IMR-90 (cell line): ENCODE measurements at regions not wholly inside any gene's neighbourhood (a gene's known extent, or its start where the extent isn't known, plus 50 kb on each side); places are given as distances from the start of the nearest gene placed in this dataset.

Source experiments
- ATAC-seq: fragments of 200-7000 bp; cut with Tn5 transposase; 2 replicates; pipeline ENCODE4 v1.9.1; 2020; ENCODE audit warnings: low read depth, mild to moderate bottlenecking, moderate library complexity
- BruUV-seq: library from RNA; stranded (reverse); fragments of 400-500 nt; replicated peaks from 2 replicates; lab custom pipeline; 2021; lab: Mats Ljungman, UMichigan
- CTCF ChIA-PET: fragments of 300-600 bp; formaldehyde crosslinking; extraction: SDS; loops from one replicate; lab custom pipeline; 2021; ENCODE audit warnings: antibody characterized with exemption; lab: Yijun Ruan, JAX
- POLR2A ChIA-PET: fragments of 300-600 bp; sonication (Branson Sonifier 250); formaldehyde crosslinking; loops from one replicate; lab custom pipeline; 2022; ENCODE audit warnings: antibody characterized with exemption; ENCODE audit not compliant: unreplicated experiment; lab: Charles Lee
- DNase-seq: peaks from one replicate; pipeline ENCODE4 v3.0.0; 2013
- H2AFZ ChIP-seq: replicated peaks from 2 replicates; pipeline ENCODE3; 2013; ENCODE audit warnings: low read length, mild to moderate bottlenecking; ENCODE audit not compliant: poor library complexity
- H2AK5ac ChIP-seq: 2 replicates; pipeline ENCODE4 v1.6.1; 2013; ENCODE audit warnings: low read depth, low read length, inconsistent platforms
- H2AK9ac ChIP-seq: replicated peaks from 2 replicates; pipeline ENCODE3; 2013; ENCODE audit warnings: mild to moderate bottlenecking, low read depth, low read length, moderate library complexity; ENCODE audit not compliant: poor library complexity
- H2BK120ac ChIP-seq: 2 replicates; pipeline ENCODE4 v1.6.1; 2013; ENCODE audit warnings: low read depth, low read length, inconsistent platforms
- H2BK15ac ChIP-seq: 3 replicates; pipeline ENCODE4 v1.6.1; 2013; ENCODE audit warnings: low read depth, low read length, inconsistent platforms
- H2BK20ac ChIP-seq: 2 replicates; pipeline ENCODE4 v1.6.1; 2013; ENCODE audit warnings: low read depth, mild to moderate bottlenecking, inconsistent platforms, low read length, moderate library complexity
- H2BK5ac ChIP-seq: 2 replicates; pipeline ENCODE4 v1.6.1; 2013; ENCODE audit warnings: mild to moderate bottlenecking, low read depth, low read length, inconsistent platforms; ENCODE audit not compliant: poor library complexity, severe bottlenecking
- H3K14ac ChIP-seq: replicated peaks from 2 replicates; pipeline ENCODE4 v1.6.1; 2013; ENCODE audit warnings: low read depth, low read length, inconsistent platforms
- H3K18ac ChIP-seq: 2 replicates; pipeline ENCODE4 v1.6.1; 2013; ENCODE audit warnings: low read depth, low read length, control low read depth
- H3K23ac ChIP-seq: 2 replicates; pipeline ENCODE4 v1.6.1; 2013; ENCODE audit warnings: low read depth, low read length, inconsistent platforms
- H3K27ac ChIP-seq: 2 replicates; pipeline ENCODE4 v1.5.1; 2013; ENCODE audit warnings: mild to moderate bottlenecking, control low read depth, low read length; ENCODE audit not compliant: insufficient read depth
- H3K27me3 ChIP-seq: 2 replicates; pipeline ENCODE4 v1.6.1; 2013; ENCODE audit warnings: low read length; ENCODE audit not compliant: control insufficient read depth, insufficient read depth
- H3K36me3 ChIP-seq: 2 replicates; pipeline ENCODE4 v1.6.1; 2013; ENCODE audit warnings: low read length, mixed read lengths; ENCODE audit not compliant: control insufficient read depth, insufficient read depth
- H3K4ac ChIP-seq: 2 replicates; pipeline ENCODE4 v1.6.1; 2013; ENCODE audit warnings: low read depth, low read length, inconsistent platforms
- H3K4me1 ChIP-seq: 2 replicates; pipeline ENCODE4 v1.6.1; 2013; ENCODE audit warnings: low read length, mixed read lengths; ENCODE audit not compliant: control insufficient read depth, insufficient read depth
- H3K4me2 ChIP-seq: 2 replicates; pipeline ENCODE4 v1.6.1; 2013; ENCODE audit warnings: low read depth, mild to moderate bottlenecking, control low read depth, low read length, moderate library complexity
- H3K4me3 ChIP-seq: 2 replicates; pipeline ENCODE4 v1.5.1; 2013; ENCODE audit warnings: low read depth, mild to moderate bottlenecking, control low read depth, low read length, moderate library complexity; ENCODE audit not compliant: insufficient read depth
- H3K56ac ChIP-seq: 2 replicates; pipeline ENCODE4 v1.6.1; 2013; ENCODE audit warnings: low read length, inconsistent platforms; ENCODE audit not compliant: insufficient read depth; ENCODE audit errors: extremely low read depth
- H3K79me1 ChIP-seq, 2 experiments: 2 replicates each; pipeline ENCODE4 v1.6.1; 2013; ENCODE audit warnings: low read length in 2 of 2, inconsistent platforms in 1 of 2, low read depth in 1 of 2
- H3K9ac ChIP-seq: 2 replicates; pipeline ENCODE4 v1.6.1; 2013; ENCODE audit warnings: low read depth, low read length, control low read depth
- H3K9me1 ChIP-seq: 2 replicates; pipeline ENCODE4 v1.6.1; 2013; ENCODE audit warnings: low read length, inconsistent platforms; ENCODE audit not compliant: insufficient read depth
- H3K9me3 ChIP-seq: 2 replicates; pipeline ENCODE4 v1.6.1; 2013; ENCODE audit warnings: low read length; ENCODE audit not compliant: control insufficient read depth, insufficient read depth
- H4K20me1 ChIP-seq: 2 replicates; pipeline ENCODE4 v1.6.1; 2013; ENCODE audit warnings: low read length, inconsistent platforms; ENCODE audit not compliant: insufficient read depth
- H4K5ac ChIP-seq: 2 replicates; pipeline ENCODE4 v1.6.1; 2013; ENCODE audit warnings: mild to moderate bottlenecking, low read depth, low read length, control low read depth
- H4K8ac ChIP-seq, 2 experiments: 2 replicates each; pipeline ENCODE4 v1.6.1; 2013; ENCODE audit warnings: low read depth in 2 of 2, low read length in 2 of 2, control low read depth in 1 of 2, inconsistent platforms in 1 of 2
- H4K91ac ChIP-seq: 2 replicates; pipeline ENCODE4 v1.6.1; 2013; ENCODE audit warnings: low read depth, low read length, inconsistent platforms; ENCODE audit not compliant: insufficient read depth
- BHLHE40 ChIP-seq: fragments of 150-350 bp; IDR thresholded peaks from 2 replicates; pipeline ENCODE4 v1.6.1; 2016; ENCODE audit warnings: mild to moderate bottlenecking, low read depth, low read length
- CEBPB ChIP-seq: IDR thresholded peaks from 2 replicates; pipeline ENCODE4 v1.6.1; 2012; ENCODE audit warnings: low read depth, low read length, improper control_type of control experiment
- CHD1 ChIP-seq: IDR thresholded peaks from 2 replicates; pipeline ENCODE4 v1.6.1; 2012; ENCODE audit warnings: low read depth, low read length, improper control_type of control experiment
- ELK1 ChIP-seq: fragments of 150-350 bp; IDR thresholded peaks from 2 replicates; pipeline ENCODE4 v1.6.1; 2016; ENCODE audit warnings: low read depth, mild to moderate bottlenecking, low read length, moderate library complexity, borderline replicate concordance
- FOS ChIP-seq: fragments of 150-350 bp; IDR thresholded peaks from 2 replicates; pipeline ENCODE4 v1.6.1; 2016; ENCODE audit warnings: low read depth, low read length
- MAFK ChIP-seq: IDR thresholded peaks from 2 replicates; pipeline ENCODE4 v1.6.1; 2012; ENCODE audit warnings: low read depth, low read length, improper control_type of control experiment
- MAZ ChIP-seq: IDR thresholded peaks from 2 replicates; pipeline ENCODE4 v1.6.1; 2012; ENCODE audit warnings: low read depth, mild to moderate bottlenecking, low read length, improper control_type of control experiment, moderate library complexity, borderline replicate concordance
- NFE2L2 ChIP-seq: fragments of 150-350 bp; IDR thresholded peaks from 2 replicates; pipeline ENCODE4 v1.6.1; 2016; ENCODE audit warnings: low read depth, mild to moderate bottlenecking, low read length
- RAD21 ChIP-seq: IDR thresholded peaks from 2 replicates; pipeline ENCODE4 v1.6.1; 2012; ENCODE audit warnings: low read length, improper control_type of control experiment
- RCOR1 ChIP-seq: IDR thresholded peaks from 2 replicates; pipeline ENCODE4 v1.6.1; 2012; ENCODE audit warnings: mild to moderate bottlenecking, low read length, improper control_type of control experiment; ENCODE audit not compliant: insufficient replicate concordance
- RFX5 ChIP-seq: IDR thresholded peaks from 2 replicates; pipeline ENCODE4 v1.8.0; 2012; ENCODE audit warnings: low read depth, mild to moderate bottlenecking, low read length, moderate library complexity
- WGBS, 2 experiments: methylation state at CpG; one replicate each; pipeline versions ENCODE4 v1.1.5 to v1.1.7; 2013; ENCODE audit warnings: missing lambda C conversion rate in 2 of 2; ENCODE audit not compliant: insufficient read length in 1 of 2; ENCODE audit errors: extremely low coverage in 2 of 2; 5-methylcytosine and 5-hydroxymethylcytosine counted together
- dilution Hi-C: fragments of 300-500 bp; cut with HindIII; formaldehyde crosslinking; loops from one replicate; pipeline ENCODE4 v1.14.3; 2018; ENCODE audit warnings: low sequenced_read_pairs; ENCODE audit not compliant: unreplicated experiment
- in situ Hi-C: fragments of 300-500 bp; cut with MboI; formaldehyde crosslinking; loops from 3 replicates; pipeline ENCODE4 v1.14.3; 2019; ENCODE audit warnings: low sequenced_read_pairs, inconsistent platforms, mixed read lengths
- intact Hi-C: fragments of 100-400 bp; cut with micrococcal nuclease; formaldehyde crosslinking; loops from 2 replicates; pipeline ENCODE4 v1.10.0; 2022
- TF ChIP-seq, protein P1 (sequence below): conservative IDR thresholded peaks from 2 replicates; pipeline ENCODE4 v1.5.1; 2012; ENCODE audit warnings: mild to moderate bottlenecking, low read depth, low read length, improper control_type of control experiment
- TF ChIP-seq, protein P2 (sequence below): fragments of 150-350 bp; IDR thresholded peaks from 2 replicates; pipeline ENCODE4 v1.6.1; 2017; ENCODE audit warnings: mild to moderate bottlenecking, antibody characterized with exemption, low read length, low read depth

DNA sequence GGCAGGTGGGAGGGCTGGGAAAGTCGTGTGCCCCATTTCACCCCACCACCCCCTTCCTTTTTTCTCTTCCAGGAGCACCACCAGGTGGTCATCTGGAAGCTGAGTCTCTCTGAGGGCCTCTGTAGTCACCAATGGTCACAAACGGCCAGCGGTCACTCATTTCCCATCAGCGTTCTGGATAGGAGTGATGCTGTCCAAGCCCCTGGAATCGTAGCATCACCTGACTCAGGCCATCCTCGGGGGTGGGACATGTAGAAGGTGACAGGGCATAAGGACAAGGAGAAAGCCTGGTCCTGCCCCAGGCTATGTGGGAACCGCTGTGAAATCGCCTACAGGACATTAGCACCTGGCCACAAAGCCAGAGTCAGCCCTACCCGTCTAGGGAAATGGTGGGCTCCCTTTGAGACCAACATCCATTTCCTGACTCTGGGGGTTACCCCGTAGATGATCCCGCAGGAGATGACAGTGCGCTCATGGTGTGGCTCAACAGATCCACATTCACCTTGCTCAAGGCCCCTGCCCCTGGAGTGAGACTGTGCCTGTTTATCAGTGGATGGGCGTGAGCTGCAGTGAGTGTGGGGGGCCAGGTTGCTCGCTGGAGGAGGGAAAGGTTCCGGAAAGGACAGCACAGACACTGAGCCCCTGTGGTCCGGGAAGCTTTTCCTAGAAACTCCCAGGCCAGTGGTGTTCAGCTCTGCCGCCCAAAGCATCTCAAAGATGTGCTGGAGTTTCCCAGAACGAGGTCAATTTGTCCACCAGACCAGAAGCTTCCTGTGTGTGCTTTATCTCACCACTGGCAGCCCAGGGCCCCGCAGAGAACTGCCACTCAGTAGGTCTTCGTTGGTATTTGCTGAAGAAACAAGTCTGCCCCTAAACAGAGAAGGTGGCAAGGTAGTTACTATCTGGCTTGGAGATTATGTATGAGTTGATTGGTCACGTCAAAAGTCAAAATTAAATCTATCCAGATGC lies 61.1 kb upstream of the UNC5A start (continued):
- no peak for TF ChIP-seq CHD1

GRCh38 chr5:176750144-176750543 lies 60.2 kb upstream of the UNC5A start:
- no peaks in the 10 kb centered on the region for H3K9me3 ChIP-seq
- WGBS, 2 experiments = 100% methylated on average over 1 of the region's 10 CpGs; no CpG with 5 or more reads in 1 of the 2 experiments
- in situ Hi-C loops (no loop called here), dilution Hi-C loops (no loop called here), intact Hi-C loops (no loop called here)
- H2AFZ ChIP-seq = no peak overlapping the region
- no peak overlapping the region for H2BK15ac ChIP-seq
- H3K4ac ChIP-seq = no peak overlapping the region
- no peak overlapping the region for H2AK5ac ChIP-seq
- H4K8ac ChIP-seq = no peak overlapping the region
- H3K9me1 ChIP-seq = no peaks in the 10 kb centered on the region
- H3K27me3 ChIP-seq = peaks cover 42% of the 10 kb centered on the region
- ChIA-PET POLR2A (no interaction called here), CTCF (no interaction called here)
- no peak overlapping the region for H3K56ac ChIP-seq
- H2BK20ac ChIP-seq = no peak overlapping the region
- no TSS peak for BruUV-seq
- no peak overlapping the region for H3K18ac ChIP-seq
- no peak overlapping the region for H2BK120ac ChIP-seq
- no peak overlapping the region for H3K27ac ChIP-seq
- H2AK9ac ChIP-seq = no peak overlapping the region
- H2BK5ac ChIP-seq = no peak overlapping the region
- no peak overlapping the region for H4K5ac ChIP-seq
- H4K20me1 ChIP-seq = no peaks in the 10 kb centered on the region
- H3K4me3 ChIP-seq = no peak overlapping the region
- H3K9ac ChIP-seq = no peak overlapping the region
- no peaks in the 10 kb centered on the region for H3K79me1 ChIP-seq
- no peak overlapping the region for H4K91ac ChIP-seq
- no peak overlapping the region for H3K4me2 ChIP-seq
- DNase-seq (no peak), ATAC-seq (no peak)
- no peaks in the 10 kb centered on the region for H3K4me1 ChIP-seq
- H3K23ac ChIP-seq = no peak overlapping the region
- no peaks in the 10 kb centered on the region for H3K36me3 ChIP-seq
- H3K14ac ChIP-seq = no peak overlapping the region
- no peak for TF ChIP-seq ELK1
- no peak for TF ChIP-seq FOS
- TF ChIP-seq CEBPB = no peak
- TF ChIP-seq MAFK = no peak
- no peak for TF ChIP-seq BHLHE40
- TF ChIP-seq NFE2L2 = no peak
- TF ChIP-seq, protein P1, sequence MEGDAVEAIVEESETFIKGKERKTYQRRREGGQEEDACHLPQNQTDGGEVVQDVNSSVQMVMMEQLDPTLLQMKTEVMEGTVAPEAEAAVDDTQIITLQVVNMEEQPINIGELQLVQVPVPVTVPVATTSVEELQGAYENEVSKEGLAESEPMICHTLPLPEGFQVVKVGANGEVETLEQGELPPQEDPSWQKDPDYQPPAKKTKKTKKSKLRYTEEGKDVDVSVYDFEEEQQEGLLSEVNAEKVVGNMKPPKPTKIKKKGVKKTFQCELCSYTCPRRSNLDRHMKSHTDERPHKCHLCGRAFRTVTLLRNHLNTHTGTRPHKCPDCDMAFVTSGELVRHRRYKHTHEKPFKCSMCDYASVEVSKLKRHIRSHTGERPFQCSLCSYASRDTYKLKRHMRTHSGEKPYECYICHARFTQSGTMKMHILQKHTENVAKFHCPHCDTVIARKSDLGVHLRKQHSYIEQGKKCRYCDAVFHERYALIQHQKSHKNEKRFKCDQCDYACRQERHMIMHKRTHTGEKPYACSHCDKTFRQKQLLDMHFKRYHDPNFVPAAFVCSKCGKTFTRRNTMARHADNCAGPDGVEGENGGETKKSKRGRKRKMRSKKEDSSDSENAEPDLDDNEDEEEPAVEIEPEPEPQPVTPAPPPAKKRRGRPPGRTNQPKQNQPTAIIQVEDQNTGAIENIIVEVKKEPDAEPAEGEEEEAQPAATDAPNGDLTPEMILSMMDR = no peak
- TF ChIP-seq RAD21 = no peak
- no peak for TF ChIP-seq RCOR1
- TF ChIP-seq MAZ = no peak
- TF ChIP-seq, protein P2, sequence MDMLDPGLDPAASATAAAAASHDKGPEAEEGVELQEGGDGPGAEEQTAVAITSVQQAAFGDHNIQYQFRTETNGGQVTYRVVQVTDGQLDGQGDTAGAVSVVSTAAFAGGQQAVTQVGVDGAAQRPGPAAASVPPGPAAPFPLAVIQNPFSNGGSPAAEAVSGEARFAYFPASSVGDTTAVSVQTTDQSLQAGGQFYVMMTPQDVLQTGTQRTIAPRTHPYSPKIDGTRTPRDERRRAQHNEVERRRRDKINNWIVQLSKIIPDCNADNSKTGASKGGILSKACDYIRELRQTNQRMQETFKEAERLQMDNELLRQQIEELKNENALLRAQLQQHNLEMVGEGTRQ = no peak
- TF ChIP-seq RFX5 = no peak
